Memory B cell (primary cell): ENCODE measurements at regions not wholly inside any gene's neighbourhood (a gene's known extent, or its start where the extent isn't known, plus 50 kb on each side); places are given as distances from the start of the nearest gene placed in this dataset.

Source experiments
- ATAC-seq: fragments of 150-1000 bp; cut with Tn5 transposase; 2 replicates; pipeline ENCODE4 v1.10.0; 2021; ENCODE audit warnings: low read depth, mild to moderate bottlenecking, moderate library complexity
- DNase-seq, 2 donors: peaks; one replicate each; pipeline ENCODE4 v3.0.0; 2022; ENCODE audit warnings: low spot score in 2 of 2
- H3K27ac Mint-ChIP-seq: one replicate; pipeline ENCODE4 v1.8.0; 2022; ENCODE audit warnings: mild to moderate bottlenecking, moderate library complexity, mixed read lengths
- H3K27me3 Mint-ChIP-seq: one replicate; pipeline ENCODE4 v1.8.0; 2022; ENCODE audit warnings: mixed read lengths
- H3K36me3 Mint-ChIP-seq: one replicate; pipeline ENCODE4 v1.8.0; 2022; ENCODE audit warnings: mild to moderate bottlenecking, mixed read lengths
- H3K4me1 Mint-ChIP-seq: one replicate; pipeline ENCODE4 v1.8.0; 2022; ENCODE audit warnings: mixed read lengths
- H3K4me3 Mint-ChIP-seq: one replicate; pipeline ENCODE4 v1.8.0; 2022; ENCODE audit warnings: mild to moderate bottlenecking, moderate library complexity, mixed read lengths
- H3K9me3 Mint-ChIP-seq: one replicate; pipeline ENCODE4 v1.8.0; 2022; ENCODE audit warnings: mixed read lengths

- Mint-ChIP-seq H3K27ac (no peak overlapping the region), H3K36me3 (no peaks in the 10 kb centered on the region)
These were observed 173.1 kb upstream of the SOX1 start for GRCh38 chr13:111893607-111894443.

GRCh38 chr13:111895896-111896821, 170.8 kb upstream of the SOX1 start:
- no peak for ATAC-seq
- H3K36me3 Mint-ChIP-seq, result no peaks in the 10 kb centered on the region
- peaks cover 12% of the 10 kb centered on the region for H3K27me3 Mint-ChIP-seq
- no peak for DNase-seq
- peaks cover 3% of the 10 kb centered on the region for H3K9me3 Mint-ChIP-seq
- no peaks in the 10 kb centered on the region for H3K4me1 Mint-ChIP-seq
- H3K4me3 Mint-ChIP-seq, result no peak overlapping the region
- H3K27ac Mint-ChIP-seq, result no peak overlapping the region

More at GRCh38 chr13:111893607-111894443, 173.1 kb upstream of the SOX1 start:
- ATAC-seq (no peak), DNase-seq (no peak)
- no peaks in the 10 kb centered on the region for H3K4me1 Mint-ChIP-seq
- peaks cover 12% of the 10 kb centered on the region for H3K27me3 Mint-ChIP-seq
- no peak overlapping the region for H3K4me3 Mint-ChIP-seq
- H3K9me3 Mint-ChIP-seq, result peaks cover 5% of the 10 kb centered on the region

GRCh38 chr13:111897178-111897845, 169.6 kb upstream of the SOX1 start:
- Mint-ChIP-seq H3K36me3 (no peaks in the 10 kb centered on the region), H3K9me3 (peaks cover 2% of the 10 kb centered on the region), H3K4me3 (no peak overlapping the region), H3K4me1 (no peaks in the 10 kb centered on the region), H3K27ac (no peak overlapping the region), H3K27me3 (peaks cover 12% of the 10 kb centered on the region)
- ATAC-seq (no peak), DNase-seq (no peak)

GRCh38 chr13:111897846-111898215, 169.1 kb upstream of the SOX1 start:
- no peak overlapping the region for H3K4me3 Mint-ChIP-seq
- DNase-seq (no peak), ATAC-seq (no peak)
- no peak overlapping the region for H3K27ac Mint-ChIP-seq
- peaks cover 8% of the 10 kb centered on the region for H3K27me3 Mint-ChIP-seq
- no peaks in the 10 kb centered on the region for H3K4me1 Mint-ChIP-seq
- peaks cover 2% of the 10 kb centered on the region for H3K9me3 Mint-ChIP-seq
- no peaks in the 10 kb centered on the region for H3K36me3 Mint-ChIP-seq

- Mint-ChIP-seq H3K36me3 (no peaks in the 10 kb centered on the region), H3K27me3 (peaks cover 4% of the 10 kb centered on the region), H3K4me1 (no peaks in the 10 kb centered on the region), H3K27ac (no peak overlapping the region), H3K9me3 (peaks cover 2% of the 10 kb centered on the region), H3K4me3 (no peak overlapping the region)
- ATAC-seq (no peak), DNase-seq (no peak)
These were observed 167.8 kb upstream of the SOX1 start for GRCh38 chr13:111898956-111899713.

- peaks cover 4% of the 10 kb centered on the region for H3K27me3 Mint-ChIP-seq
- no peaks in the 10 kb centered on the region for H3K4me1 Mint-ChIP-seq
- ATAC-seq, result no peak
- no peaks in the 10 kb centered on the region for H3K36me3 Mint-ChIP-seq
- no peak overlapping the region for H3K4me3 Mint-ChIP-seq
- H3K27ac Mint-ChIP-seq, result no peak overlapping the region
- no peak for DNase-seq
- H3K9me3 Mint-ChIP-seq, result peaks cover 2% of the 10 kb centered on the region
These were observed 167.1 kb upstream of the SOX1 start for GRCh38 chr13:111899714-111900389.

- no peak for DNase-seq
- ATAC-seq, result no peak
These were observed 166.4 kb upstream of the SOX1 start for GRCh38 chr13:111900390-111901131.

GRCh38 chr13:111901267-111901915, 165.6 kb upstream of the SOX1 start:
- Mint-ChIP-seq H3K4me3 (no peak overlapping the region), H3K27ac (no peak overlapping the region), H3K27me3 (peaks cover 4% of the 10 kb centered on the region), H3K36me3 (no peaks in the 10 kb centered on the region), H3K4me1 (no peaks in the 10 kb centered on the region), H3K9me3 (peaks cover 3% of the 10 kb centered on the region)
- DNase-seq (no peak), ATAC-seq (no peak)

More at GRCh38 chr13:111900390-111901131, 166.4 kb upstream of the SOX1 start:
- Mint-ChIP-seq H3K27me3 (peaks cover 4% of the 10 kb centered on the region), H3K27ac (no peak overlapping the region), H3K9me3 (peaks cover 4% of the 10 kb centered on the region), H3K4me1 (no peaks in the 10 kb centered on the region), H3K4me3 (no peak overlapping the region), H3K36me3 (no peaks in the 10 kb centered on the region)

- no peak for DNase-seq
- ATAC-seq, result no peak
- H3K4me1 Mint-ChIP-seq, result no peaks in the 10 kb centered on the region
- no peaks in the 10 kb centered on the region for H3K36me3 Mint-ChIP-seq
- peaks cover 1% of the 10 kb centered on the region for H3K27me3 Mint-ChIP-seq
- H3K9me3 Mint-ChIP-seq, result peaks cover 3% of the 10 kb centered on the region
- no peak overlapping the region for H3K4me3 Mint-ChIP-seq
- H3K27ac Mint-ChIP-seq, result no peak overlapping the region
These were observed 164.2 kb upstream of the SOX1 start for GRCh38 chr13:111902726-111903125.

- no peaks in the 10 kb centered on the region for H3K4me1 Mint-ChIP-seq
- no peak overlapping the region for H3K4me3 Mint-ChIP-seq
- ATAC-seq (no peak), DNase-seq (no peak)
- H3K27ac Mint-ChIP-seq, result no peak overlapping the region
- peaks cover 3% of the 10 kb centered on the region for H3K9me3 Mint-ChIP-seq
- H3K27me3 Mint-ChIP-seq, result no peaks in the 10 kb centered on the region
- no peaks in the 10 kb centered on the region for H3K36me3 Mint-ChIP-seq
These were observed 163.8 kb upstream of the SOX1 start for GRCh38 chr13:111903143-111903542.

- no peak overlapping the region for H3K4me3 Mint-ChIP-seq
These were observed 162.8 kb upstream of the SOX1 start for GRCh38 chr13:111904166-111904565.

More at GRCh38 chr13:111904166-111904565, 162.8 kb upstream of the SOX1 start:
- no peak for ATAC-seq
- Mint-ChIP-seq H3K36me3 (no peaks in the 10 kb centered on the region), H3K4me1 (no peaks in the 10 kb centered on the region), H3K27me3 (no peaks in the 10 kb centered on the region), H3K9me3 (peaks cover 3% of the 10 kb centered on the region), H3K27ac (no peak overlapping the region)
- DNase-seq, result no peak
